ENCODE measurements at regions not wholly inside any gene's neighbourhood (a gene's known extent, or its start where the extent isn't known, plus 50 kb on each side); places are given as distances from the start of the nearest gene placed in this dataset.

DNA sequence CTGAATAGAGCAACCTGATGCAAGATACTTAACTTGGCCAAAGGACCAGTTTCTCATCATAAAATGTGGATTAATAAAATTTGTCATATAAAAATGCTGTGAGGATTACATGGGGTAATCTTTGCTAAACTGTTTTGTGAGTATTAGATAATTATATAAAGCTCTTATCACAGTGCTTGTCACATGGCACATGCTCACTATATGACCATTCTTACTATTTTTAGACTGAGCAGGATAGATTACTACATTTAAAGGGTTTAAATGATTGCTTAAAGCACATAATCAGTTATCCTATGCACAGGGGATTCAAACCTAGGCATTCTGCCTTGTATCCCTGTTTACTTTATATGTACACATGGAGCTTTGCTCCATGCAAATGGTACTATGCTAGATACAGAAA lies 82.9 kb upstream of the COL24A1 start:
- H3K27me3 ChIP-seq (ENCODE audit: control insufficient read depth in 2 of 2, insufficient read depth in 2 of 2, low read length in 2 of 2), result peaks cover 0 to 2% of the 10 kb centered on the region in 2 experiments
- no peaks in the 10 kb centered on the region for H3K79me2 ChIP-seq (ENCODE audit: control insufficient read depth, insufficient read depth, low read length)
- no peaks in the 10 kb centered on the region for H3K9me1 ChIP-seq (replicated peaks; ENCODE audit: control insufficient read depth, extremely low read depth, insufficient read depth, low read length)
- BruUV-seq (replicated peaks), result no TSS peak
- H3K4me2 ChIP-seq (ENCODE audit: insufficient read depth, low read length), result no peak overlapping the region
- ChIA-PET POLR2A (no interaction called here), CTCF (no interaction called here)
- no peak overlapping the region for H3K27ac ChIP-seq (ENCODE audit: insufficient read depth, low read depth, low read length)
- DNase-seq (ENCODE audit: low read depth, low spot score) (no peak), FAIRE-seq (no peak)
- dilution Hi-C loops (cut with MboI; ENCODE audit: extremely low pct_ligation_motif_present, low sequenced_read_pairs) (no loop called here), intact Hi-C loops (cut with micrococcal nuclease) (no loop called here)
- TF ChIP-seq JUN (IDR thresholded peaks at IDR 0.05; ENCODE audit: borderline replicate concordance, insufficient read depth, insufficient read length, low read depth), result no peak
- TF ChIP-seq GATA2 (IDR thresholded peaks at IDR 0.05; ENCODE audit: insufficient read depth, insufficient read length, low read depth, low read length), result no peak
- no peak for TF ChIP-seq POLR2A (IDR thresholded peaks at IDR 0.05; ENCODE audit: low read depth, low read length)
- TF ChIP-seq, protein P1, sequence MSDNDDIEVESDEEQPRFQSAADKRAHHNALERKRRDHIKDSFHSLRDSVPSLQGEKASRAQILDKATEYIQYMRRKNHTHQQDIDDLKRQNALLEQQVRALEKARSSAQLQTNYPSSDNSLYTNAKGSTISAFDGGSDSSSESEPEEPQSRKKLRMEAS (IDR thresholded peaks at IDR 0.05; ENCODE audit: insufficient read depth, insufficient read length), result no peak
- no peak for TF ChIP-seq FOS (IDR thresholded peaks at IDR 0.05; ENCODE audit: borderline replicate concordance, insufficient read depth, low read length)
- H3K4me1 ChIP-seq (ENCODE audit: control insufficient read depth, extremely low read depth, insufficient read depth, low read length), result no peaks in the 10 kb centered on the region
- H2AFZ ChIP-seq (ENCODE audit: low read depth, low read length), result no peak overlapping the region
- H3K9ac ChIP-seq (replicated peaks; ENCODE audit: extremely low read depth, insufficient read depth, low read length), result no peak overlapping the region
- no peaks in the 10 kb centered on the region for H4K20me1 ChIP-seq (replicated peaks; ENCODE audit: control insufficient read depth, extremely low read depth, insufficient read depth, low read length)
- H3K36me3 ChIP-seq (ENCODE audit: control insufficient read depth in 2 of 2, extremely low read depth in 1 of 2, insufficient read depth in 2 of 2, low read length in 2 of 2), result no peaks in the 10 kb centered on the region
- H3K9me3 ChIP-seq (replicated peaks; ENCODE audit: control insufficient read depth, insufficient read depth, low read length), result no peaks in the 10 kb centered on the region
- no peak overlapping the region for H3K4me3 ChIP-seq (replicated peaks in 1 of 3; ENCODE audit: insufficient read depth in 1 of 3, low read depth in 1 of 3, low read length in 3 of 3)

DNA sequence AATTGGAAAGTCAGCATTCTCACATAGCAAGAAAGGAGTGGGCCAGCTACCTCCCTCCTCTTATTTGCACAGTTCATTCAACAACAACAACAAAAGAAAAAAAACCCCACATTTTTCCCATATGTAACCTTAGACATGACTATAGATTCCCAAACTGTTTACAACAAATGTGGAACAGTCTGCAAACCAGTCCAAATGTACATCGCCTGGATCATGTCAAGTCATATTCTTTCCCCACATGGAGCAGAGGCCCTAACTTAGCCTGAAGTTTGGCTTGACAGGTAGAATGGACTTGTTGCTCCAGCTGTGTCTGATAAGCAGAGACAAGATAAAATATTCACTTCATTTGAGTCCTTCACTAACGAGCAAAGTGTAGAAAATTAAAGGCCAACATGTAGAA lies 81.7 kb upstream of the COL24A1 start:
- no peak overlapping the region for H3K9ac ChIP-seq (replicated peaks; ENCODE audit: extremely low read depth, insufficient read depth, low read length)
- H2AFZ ChIP-seq (ENCODE audit: low read depth, low read length), result no peak overlapping the region
- no peaks in the 10 kb centered on the region for H4K20me1 ChIP-seq (replicated peaks; ENCODE audit: control insufficient read depth, extremely low read depth, insufficient read depth, low read length)
- H3K27me3 ChIP-seq (ENCODE audit: control insufficient read depth in 2 of 2, insufficient read depth in 2 of 2, low read length in 2 of 2), result peaks cover 0 to 2% of the 10 kb centered on the region in 2 experiments
- H3K9me1 ChIP-seq (replicated peaks; ENCODE audit: control insufficient read depth, extremely low read depth, insufficient read depth, low read length), result no peaks in the 10 kb centered on the region
- POLR2A ChIA-PET, result no interaction called here
- dilution Hi-C loops (cut with MboI; ENCODE audit: extremely low pct_ligation_motif_present, low sequenced_read_pairs), result no loop called here
- no peak overlapping the region for H3K4me2 ChIP-seq (ENCODE audit: insufficient read depth, low read length)
- CTCF ChIA-PET, result no interaction called here
- no peaks in the 10 kb centered on the region for H3K36me3 ChIP-seq (ENCODE audit: control insufficient read depth in 2 of 2, extremely low read depth in 1 of 2, insufficient read depth in 2 of 2, low read length in 2 of 2)
- no peak for TF ChIP-seq EZH2 (IDR thresholded peaks at IDR 0.05; ENCODE audit: borderline replicate concordance, low read depth, low read length, severe bottlenecking)
- no peak for TF ChIP-seq POLR2A (IDR thresholded peaks at IDR 0.05; ENCODE audit: low read depth, low read length)
- TF ChIP-seq MYC (IDR thresholded peaks at IDR 0.05; ENCODE audit: low read depth, low read length), result no peak
- TF ChIP-seq POLR2AphosphoS5 (IDR thresholded peaks at IDR 0.05; ENCODE audit: insufficient read depth, low read depth, low read length), result no peak
- no peak for TF ChIP-seq GATA2 (IDR thresholded peaks at IDR 0.05; ENCODE audit: insufficient read depth, insufficient read length, low read depth, low read length)
- TF ChIP-seq, protein P1 (IDR thresholded peaks at IDR 0.05; ENCODE audit: insufficient read depth, insufficient read length), result no peak
- TF ChIP-seq JUN (IDR thresholded peaks at IDR 0.05; ENCODE audit: borderline replicate concordance, insufficient read depth, insufficient read length, low read depth), result no peak
- TF ChIP-seq, protein P2, sequence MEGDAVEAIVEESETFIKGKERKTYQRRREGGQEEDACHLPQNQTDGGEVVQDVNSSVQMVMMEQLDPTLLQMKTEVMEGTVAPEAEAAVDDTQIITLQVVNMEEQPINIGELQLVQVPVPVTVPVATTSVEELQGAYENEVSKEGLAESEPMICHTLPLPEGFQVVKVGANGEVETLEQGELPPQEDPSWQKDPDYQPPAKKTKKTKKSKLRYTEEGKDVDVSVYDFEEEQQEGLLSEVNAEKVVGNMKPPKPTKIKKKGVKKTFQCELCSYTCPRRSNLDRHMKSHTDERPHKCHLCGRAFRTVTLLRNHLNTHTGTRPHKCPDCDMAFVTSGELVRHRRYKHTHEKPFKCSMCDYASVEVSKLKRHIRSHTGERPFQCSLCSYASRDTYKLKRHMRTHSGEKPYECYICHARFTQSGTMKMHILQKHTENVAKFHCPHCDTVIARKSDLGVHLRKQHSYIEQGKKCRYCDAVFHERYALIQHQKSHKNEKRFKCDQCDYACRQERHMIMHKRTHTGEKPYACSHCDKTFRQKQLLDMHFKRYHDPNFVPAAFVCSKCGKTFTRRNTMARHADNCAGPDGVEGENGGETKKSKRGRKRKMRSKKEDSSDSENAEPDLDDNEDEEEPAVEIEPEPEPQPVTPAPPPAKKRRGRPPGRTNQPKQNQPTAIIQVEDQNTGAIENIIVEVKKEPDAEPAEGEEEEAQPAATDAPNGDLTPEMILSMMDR (IDR thresholded peaks at IDR 0.05; ENCODE audit: extremely low read depth in 1 of 2, insufficient read depth in 1 of 2, low read depth in 1 of 2, low read length in 2 of 2), result no peak
- no peak for TF ChIP-seq FOS (IDR thresholded peaks at IDR 0.05; ENCODE audit: borderline replicate concordance, insufficient read depth, low read length)
- intact Hi-C loops (cut with micrococcal nuclease), result no loop called here
- no peak overlapping the region for H3K27ac ChIP-seq (ENCODE audit: insufficient read depth, low read depth, low read length)
- H3K4me1 ChIP-seq (ENCODE audit: control insufficient read depth, extremely low read depth, insufficient read depth, low read length), result no peaks in the 10 kb centered on the region
- H3K9me3 ChIP-seq (replicated peaks; ENCODE audit: control insufficient read depth, insufficient read depth, low read length), result no peaks in the 10 kb centered on the region
- DNase-seq (ENCODE audit: low read depth, low spot score) (no peak), FAIRE-seq (no peak)
- no peaks in the 10 kb centered on the region for H3K79me2 ChIP-seq (ENCODE audit: control insufficient read depth, insufficient read depth, low read length)
- no peak overlapping the region for H3K4me3 ChIP-seq (replicated peaks in 1 of 3; ENCODE audit: insufficient read depth in 1 of 3, low read depth in 1 of 3, low read length in 3 of 3)
- BruUV-seq (replicated peaks), result no TSS peak

Measured in endothelial cell of umbilical vein (primary cell).